Natural killer cell treated with Interleukin-12 subunit alpha and Interleukin-12 subunit beta and Interleukin-15 and Interleukin-18, amount 100 ng/mL, for 72 hours (primary cell): ENCODE measurements at regions not wholly inside any gene's neighbourhood (a gene's known extent, or its start where the extent isn't known, plus 50 kb on each side); places are given as distances from the start of the nearest gene placed in this dataset.

Experiments
- ATAC-seq, 2 donors: fragments of 150-1000 bp; cut with Tn5 transposase in 1 of 2; sonication (Bioruptor Pico), chemical (Tn5 transposase) in 1 of 2; 2 replicates each; pipeline ENCODE4 v1.10.0; 2021
- DNase-seq: peaks from one replicate; pipeline ENCODE4 v3.0.0; 2022; ENCODE audit warnings: low spot score
- H3K27ac Mint-ChIP-seq, 2 donors: 1 replicate in 1 of 2; 2 replicates in 1 of 2; pipeline ENCODE4 v1.8.0; 2022; ENCODE audit warnings: mixed read lengths in 2 of 2, mild to moderate bottlenecking in 1 of 2, moderate library complexity in 1 of 2
- H3K27me3 Mint-ChIP-seq, 2 donors: 1 replicate in 1 of 2; 2 replicates in 1 of 2; pipeline ENCODE4 v1.8.0; 2022; ENCODE audit warnings: mixed read lengths in 2 of 2
- H3K36me3 Mint-ChIP-seq: one replicate; pipeline ENCODE4 v1.8.0; 2022; ENCODE audit warnings: mixed read lengths
- H3K4me1 Mint-ChIP-seq, 2 donors: 1 replicate in 1 of 2; 2 replicates in 1 of 2; pipeline ENCODE4 v1.8.0; 2022; ENCODE audit warnings: low read depth in 2 of 2, mixed read lengths in 2 of 2, mild to moderate bottlenecking in 1 of 2
- H3K4me3 Mint-ChIP-seq: one replicate; pipeline ENCODE4 v1.8.0; 2022; ENCODE audit warnings: mixed read lengths
- H3K9me3 Mint-ChIP-seq: 2 replicates; pipeline ENCODE4 v1.8.0; 2022; ENCODE audit warnings: mixed read lengths

DNA sequence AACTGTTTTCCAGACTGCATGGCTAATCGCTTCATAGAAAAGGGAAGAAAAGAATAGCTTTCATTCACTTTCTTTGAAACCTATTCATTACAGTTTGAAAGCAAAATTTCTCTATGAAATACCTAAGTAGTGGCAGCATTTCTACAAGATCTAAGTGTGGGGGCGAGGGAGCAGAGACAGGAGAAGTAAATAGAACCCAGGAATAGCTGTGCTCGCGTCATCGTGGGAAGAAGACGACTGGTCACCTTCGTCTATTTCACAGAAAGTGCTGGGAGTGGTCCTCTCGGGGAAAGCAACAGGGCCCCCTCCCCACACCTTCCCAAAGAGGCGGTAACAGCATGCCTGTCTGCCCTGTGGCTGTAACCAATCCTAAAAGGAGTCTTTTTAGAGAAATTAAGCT is 169.9 kb upstream of the NOCT start:
- H3K27me3 Mint-ChIP-seq, result peaks cover 8 to 9% of the 10 kb centered on the region in 2 donors
- H3K4me1 Mint-ChIP-seq, result no peaks in the 10 kb centered on the region
- H3K27ac Mint-ChIP-seq, result no peak overlapping the region
- DNase-seq (no peak), ATAC-seq (no peak)
- H3K9me3 Mint-ChIP-seq, result no peaks in the 10 kb centered on the region
- H3K36me3 Mint-ChIP-seq, result no peaks in the 10 kb centered on the region
- no peak overlapping the region for H3K4me3 Mint-ChIP-seq

DNA sequence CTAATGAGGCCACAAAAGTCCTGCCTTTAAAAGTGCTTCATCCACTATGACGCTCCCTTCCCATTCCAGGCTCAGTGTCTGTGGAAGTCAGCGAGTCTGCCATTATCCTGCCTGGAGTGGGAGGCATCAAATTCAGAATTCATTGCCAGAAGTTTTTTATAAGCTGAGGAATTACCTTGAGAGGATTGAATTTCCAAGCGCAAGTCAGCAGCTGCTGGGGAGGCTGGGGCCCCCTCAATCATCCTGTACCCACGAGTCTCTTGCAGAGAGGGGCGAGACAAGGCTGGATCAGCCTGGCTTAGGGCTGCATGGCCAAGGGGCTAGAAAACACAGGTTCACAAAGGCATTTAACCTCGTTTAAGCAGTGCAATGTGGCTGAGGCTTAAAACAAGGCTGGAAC is 170.5 kb upstream of the NOCT start:
- peaks cover 9 to 11% of the 10 kb centered on the region in 2 donors for H3K27me3 Mint-ChIP-seq
- H3K4me1 Mint-ChIP-seq, result no peaks in the 10 kb centered on the region
- H3K27ac Mint-ChIP-seq, result no peak overlapping the region
- DNase-seq (no peak), ATAC-seq (no peak)
- no peak overlapping the region for H3K4me3 Mint-ChIP-seq
- H3K36me3 Mint-ChIP-seq, result no peaks in the 10 kb centered on the region
- no peaks in the 10 kb centered on the region for H3K9me3 Mint-ChIP-seq

DNA sequence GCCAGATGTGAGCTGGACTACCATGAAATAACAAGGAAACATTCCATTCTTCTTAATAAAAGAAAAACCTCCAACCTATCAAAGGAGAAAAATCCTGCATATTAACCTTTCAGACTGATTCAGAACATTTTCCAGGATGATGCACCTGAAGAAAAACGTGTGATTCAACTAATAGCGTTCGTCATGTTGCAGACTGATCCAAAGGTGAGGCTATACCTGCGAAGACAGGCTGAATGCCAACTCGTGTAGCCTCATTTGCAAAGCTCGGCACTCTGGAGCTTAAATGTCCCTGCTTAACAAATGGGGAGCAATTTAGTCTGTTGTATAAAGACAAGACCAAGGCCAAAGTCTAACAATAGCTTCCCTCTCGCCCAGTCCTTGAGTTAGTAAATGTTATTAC is 172.0 kb upstream of the NOCT start:
- no peak for DNase-seq
- Mint-ChIP-seq H3K4me1 (no peaks in the 10 kb centered on the region), H3K36me3 (no peaks in the 10 kb centered on the region), H3K4me3 (no peak overlapping the region), H3K27ac (no peak overlapping the region), H3K9me3 (no peaks in the 10 kb centered on the region), H3K27me3 (peaks cover 9 to 13% of the 10 kb centered on the region in 2 donors)
- ATAC-seq, result no peak

DNA sequence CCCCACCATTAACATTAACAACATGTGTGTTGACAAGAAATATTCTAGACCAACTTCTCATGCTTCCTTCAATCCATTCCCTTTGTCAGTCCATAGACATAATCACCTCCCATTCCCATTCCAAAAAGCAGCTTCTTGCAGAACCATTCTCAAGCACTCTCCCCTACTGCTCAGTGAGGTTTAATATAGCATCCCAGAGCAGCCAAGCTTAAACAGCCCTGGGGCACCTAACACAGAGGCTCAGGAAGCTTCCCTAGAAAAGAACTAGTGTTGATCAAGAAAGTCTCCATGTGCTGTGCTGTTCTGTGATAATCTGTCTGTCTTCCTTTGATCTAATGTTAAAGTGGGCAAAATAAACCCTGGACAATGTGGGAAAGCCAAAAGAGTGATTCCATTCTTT is 174.2 kb upstream of the NOCT start:
- DNase-seq (no peak), ATAC-seq (no peak)
- H3K4me3 Mint-ChIP-seq, result no peak overlapping the region
- peaks cover 5 to 11% of the 10 kb centered on the region in 2 donors for H3K27me3 Mint-ChIP-seq
- H3K36me3 Mint-ChIP-seq, result no peaks in the 10 kb centered on the region
- no peak overlapping the region for H3K27ac Mint-ChIP-seq
- H3K4me1 Mint-ChIP-seq, result no peaks in the 10 kb centered on the region
- no peaks in the 10 kb centered on the region for H3K9me3 Mint-ChIP-seq

DNA sequence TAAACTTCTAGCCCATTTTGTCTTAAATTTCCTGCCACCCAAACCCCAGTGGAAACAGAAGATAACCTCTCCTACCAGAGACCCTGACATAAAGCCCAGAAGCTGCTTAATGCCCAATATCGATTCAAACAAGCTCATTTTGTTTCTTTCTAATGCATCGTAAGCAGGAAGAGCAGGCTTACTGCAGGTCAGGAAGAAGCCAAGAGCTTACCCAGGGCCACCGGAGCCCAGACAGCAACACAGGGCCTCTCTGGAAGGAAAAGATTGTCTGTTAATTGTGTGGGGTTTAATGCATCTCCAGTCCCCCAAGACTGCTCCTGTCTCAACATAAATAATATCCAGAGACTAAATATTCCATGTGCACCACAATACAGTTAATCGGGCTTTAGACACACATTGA is 177.3 kb upstream of the NOCT start:
- Mint-ChIP-seq H3K4me3 (no peak overlapping the region), H3K4me1 (no peaks in the 10 kb centered on the region), H3K27ac (no peak overlapping the region), H3K36me3 (no peaks in the 10 kb centered on the region), H3K9me3 (no peaks in the 10 kb centered on the region), H3K27me3 (peaks cover 10 to 15% of the 10 kb centered on the region in 2 donors)
- no peak for ATAC-seq
- DNase-seq, result no peak

DNA sequence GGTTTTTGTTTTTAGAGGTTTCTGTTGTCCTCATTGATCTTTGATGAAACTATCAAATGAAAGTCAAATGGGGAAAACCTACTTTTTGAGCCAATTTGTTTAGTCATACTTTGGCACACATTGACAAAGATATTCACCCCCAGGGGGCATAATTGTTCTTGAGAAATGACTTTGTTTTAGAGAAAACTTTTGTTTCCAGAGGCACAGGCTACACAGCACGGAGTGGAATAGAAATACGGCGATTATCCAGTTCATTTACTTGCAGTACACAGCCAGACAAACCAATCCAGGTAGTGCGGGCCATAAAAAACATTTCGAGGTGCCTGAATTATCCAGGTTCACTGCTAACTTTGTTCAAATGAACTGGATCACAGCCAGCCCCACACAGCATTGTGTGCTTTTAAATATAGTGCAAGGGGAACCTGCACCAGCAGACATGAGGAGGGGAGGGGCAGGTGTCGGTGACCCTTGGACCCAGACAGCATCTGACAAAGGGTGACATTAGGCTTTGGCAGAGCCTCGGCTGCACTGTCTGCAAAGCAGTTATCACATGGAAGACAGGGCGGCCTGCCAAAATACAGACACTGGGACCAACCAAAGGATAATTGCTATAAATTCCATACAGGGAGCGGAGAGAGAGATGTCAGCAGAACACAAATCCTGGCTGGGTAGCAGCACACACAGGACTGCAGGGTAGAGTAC is 179.6 kb upstream of the NOCT start:
- ATAC-seq, result no peak
- H3K9me3 Mint-ChIP-seq, result no peaks in the 10 kb centered on the region
- H3K27ac Mint-ChIP-seq, result no peak overlapping the region

DNA sequence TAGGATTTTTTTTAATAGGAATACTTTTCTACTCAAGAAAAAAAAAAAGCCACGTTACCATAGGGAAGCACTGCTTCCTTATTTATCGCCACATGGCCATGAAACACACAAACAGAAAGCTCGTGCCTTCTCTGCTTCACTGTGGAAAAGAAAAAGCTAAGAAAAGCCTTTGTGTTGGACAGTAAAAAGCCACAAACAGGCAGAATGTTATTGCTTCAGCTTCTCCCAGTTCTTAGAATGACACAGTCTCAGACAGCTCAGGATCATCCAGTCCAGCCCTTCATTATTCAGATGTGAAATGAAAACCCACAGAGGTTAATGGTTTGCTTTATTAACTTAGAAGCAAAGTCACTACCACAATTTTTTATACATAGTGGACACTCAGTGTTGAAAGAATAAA is 181.6 kb upstream of the NOCT start:
- Mint-ChIP-seq H3K27me3 (peaks cover 7 to 12% of the 10 kb centered on the region in 2 donors), H3K9me3 (no peaks in the 10 kb centered on the region), H3K27ac (no peak overlapping the region), H3K4me3 (no peak overlapping the region), H3K4me1 (no peaks in the 10 kb centered on the region), H3K36me3 (no peaks in the 10 kb centered on the region)
- ATAC-seq (no peak), DNase-seq (no peak)

More for the DNA sequence above, 179.6 kb upstream of the NOCT start:
- no peak overlapping the region for H3K4me3 Mint-ChIP-seq
- no peaks in the 10 kb centered on the region for H3K36me3 Mint-ChIP-seq
- H3K27me3 Mint-ChIP-seq, result peaks cover 12 to 14% of the 10 kb centered on the region in 2 donors
- no peaks in the 10 kb centered on the region for H3K4me1 Mint-ChIP-seq
- no peak for DNase-seq

DNA sequence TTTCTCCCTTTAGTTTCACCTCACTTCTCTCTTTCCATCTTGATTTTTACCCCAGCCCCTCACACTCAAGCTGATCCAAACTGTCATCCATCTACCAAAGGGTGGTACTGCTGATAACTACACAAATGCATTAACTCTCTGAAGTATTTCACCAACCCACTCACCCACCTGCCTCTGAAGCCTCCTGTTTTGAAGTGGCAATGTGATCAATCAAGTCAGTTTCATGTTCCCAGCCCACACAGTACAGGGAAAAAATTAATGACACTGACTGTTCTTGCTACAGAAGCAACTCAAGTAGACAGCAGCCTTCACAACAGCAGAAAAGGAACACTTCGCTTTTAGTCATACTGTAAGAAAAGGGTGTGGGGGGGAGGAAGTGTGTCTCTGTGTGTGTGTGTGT is 183.0 kb upstream of the NOCT start:
- ATAC-seq (no peak), DNase-seq (no peak)
- no peaks in the 10 kb centered on the region for H3K4me1 Mint-ChIP-seq
- H3K36me3 Mint-ChIP-seq, result no peaks in the 10 kb centered on the region
- H3K9me3 Mint-ChIP-seq, result no peaks in the 10 kb centered on the region
- no peak overlapping the region for H3K4me3 Mint-ChIP-seq
- H3K27me3 Mint-ChIP-seq, result peaks cover 7 to 8% of the 10 kb centered on the region in 2 donors
- H3K27ac Mint-ChIP-seq, result no peak overlapping the region

DNA sequence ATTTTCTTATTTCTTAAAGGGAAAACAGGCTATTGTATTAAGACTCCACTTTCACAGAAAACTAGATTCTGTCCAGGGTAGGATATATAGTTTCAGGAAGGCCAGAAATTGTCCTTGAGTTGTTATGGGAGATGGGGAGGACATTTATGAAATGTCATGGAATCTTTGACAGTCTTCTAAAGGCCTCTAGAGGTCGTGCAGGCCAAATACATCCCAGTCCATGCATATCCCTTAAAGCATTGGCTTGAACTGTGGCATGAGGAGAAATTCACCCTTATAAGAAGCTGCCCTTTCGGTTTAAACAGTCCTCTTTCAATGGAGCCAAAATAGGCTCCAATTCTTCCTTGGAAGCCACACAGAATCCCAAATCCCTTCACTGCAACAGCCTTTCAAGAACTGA is 183.6 kb upstream of the NOCT start:
- Mint-ChIP-seq H3K4me1 (no peaks in the 10 kb centered on the region), H3K36me3 (no peaks in the 10 kb centered on the region), H3K9me3 (no peaks in the 10 kb centered on the region), H3K4me3 (no peak overlapping the region), H3K27ac (no peak overlapping the region), H3K27me3 (peaks cover 6% of the 10 kb centered on the region in 2 donors)
- ATAC-seq (no peak), DNase-seq (no peak)

DNA sequence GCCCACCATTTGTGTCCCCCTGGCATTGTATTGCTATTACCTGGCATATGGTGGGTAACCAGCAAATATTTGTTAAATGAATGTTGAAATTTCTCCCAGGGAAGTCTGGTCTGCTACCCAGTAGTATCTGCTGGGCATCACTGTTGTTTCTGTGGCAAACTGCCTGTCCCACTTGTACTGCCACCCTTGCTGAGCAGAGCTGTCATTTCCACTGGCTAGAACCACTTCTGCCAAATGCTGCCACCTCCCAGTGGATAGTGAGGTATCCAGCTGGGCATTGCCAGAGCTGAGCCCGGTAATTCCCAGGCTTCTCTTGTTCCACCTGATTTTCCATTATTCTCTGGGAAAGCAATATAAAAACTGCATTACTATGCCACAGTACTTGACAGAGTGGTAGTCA is 186.7 kb upstream of the NOCT start:
- no peaks in the 10 kb centered on the region for H3K4me1 Mint-ChIP-seq
- ATAC-seq (no peak), DNase-seq (no peak)
- H3K27ac Mint-ChIP-seq, result no peak overlapping the region
- H3K27me3 Mint-ChIP-seq, result peaks cover 6% of the 10 kb centered on the region in 2 donors
- no peak overlapping the region for H3K4me3 Mint-ChIP-seq
- no peaks in the 10 kb centered on the region for H3K9me3 Mint-ChIP-seq
- H3K36me3 Mint-ChIP-seq, result no peaks in the 10 kb centered on the region

DNA sequence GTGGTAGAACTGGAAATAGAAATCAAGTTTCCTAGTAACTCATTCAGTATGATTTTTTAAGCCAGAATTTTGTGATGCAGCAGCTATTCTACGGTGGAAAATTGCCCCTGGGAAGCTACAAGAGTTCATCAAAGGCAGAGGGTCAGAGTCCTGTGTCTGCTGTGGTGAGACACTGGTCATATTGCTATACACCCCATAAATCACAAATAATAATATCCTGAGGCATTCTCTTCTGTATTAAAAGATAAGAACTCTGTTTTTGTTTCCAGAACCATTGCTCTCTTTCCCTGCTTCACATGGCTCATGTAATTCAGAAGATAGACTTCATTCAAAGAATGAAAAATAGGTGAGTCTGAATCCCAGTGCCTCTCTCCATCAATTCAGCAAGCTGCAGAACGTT is 188.8 kb upstream of the NOCT start:
- Mint-ChIP-seq H3K27me3 (no peaks in the 10 kb centered on the region), H3K4me1 (no peaks in the 10 kb centered on the region), H3K36me3 (no peaks in the 10 kb centered on the region), H3K27ac (no peak overlapping the region), H3K4me3 (no peak overlapping the region), H3K9me3 (no peaks in the 10 kb centered on the region)
- ATAC-seq (no peak), DNase-seq (no peak)

DNA sequence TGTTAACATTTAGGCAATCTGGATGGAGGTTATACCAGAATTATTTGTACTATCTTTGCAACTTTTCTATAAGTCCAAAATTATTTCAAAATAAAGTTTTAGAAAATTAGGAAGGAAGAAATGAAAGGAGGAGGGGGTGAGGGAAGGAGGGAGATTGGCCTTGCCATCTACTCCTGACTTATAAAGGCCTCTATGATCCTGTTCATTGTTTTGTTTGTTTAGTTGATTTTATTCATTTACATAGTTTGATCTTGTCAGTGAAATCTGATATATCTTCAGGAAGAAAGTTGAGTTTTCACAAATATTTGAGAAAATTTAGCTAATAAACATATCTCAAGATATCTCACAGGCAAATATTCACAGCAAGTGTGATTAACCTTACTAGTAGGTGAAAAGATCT is 189.3 kb upstream of the NOCT start:
- H3K36me3 Mint-ChIP-seq, result no peaks in the 10 kb centered on the region
- H3K4me1 Mint-ChIP-seq, result no peaks in the 10 kb centered on the region
- H3K27ac Mint-ChIP-seq, result no peak overlapping the region
- no peaks in the 10 kb centered on the region for H3K27me3 Mint-ChIP-seq
- no peaks in the 10 kb centered on the region for H3K9me3 Mint-ChIP-seq
- no peak for DNase-seq
- no peak overlapping the region for H3K4me3 Mint-ChIP-seq
- ATAC-seq, result no peak

DNA sequence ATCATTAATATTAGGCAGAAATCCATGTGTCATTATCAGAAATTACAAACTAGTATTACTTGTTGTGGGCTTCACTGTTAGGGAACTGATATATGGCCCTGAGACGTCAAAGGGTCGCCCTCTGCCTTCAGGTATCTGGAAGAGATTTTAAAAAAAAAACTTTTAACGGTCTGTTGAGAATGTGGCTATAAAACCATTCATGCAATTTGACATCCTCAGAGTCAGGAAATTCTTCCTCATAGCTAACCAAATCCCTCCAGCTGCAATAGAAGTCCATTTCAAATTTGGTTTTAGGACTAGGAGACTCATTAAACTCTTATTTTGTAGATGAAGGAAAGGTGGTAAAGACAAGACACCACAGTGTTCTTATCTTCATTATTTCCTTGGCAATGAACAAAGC is 194.2 kb upstream of the NOCT start:
- no peak overlapping the region for H3K27ac Mint-ChIP-seq
- no peaks in the 10 kb centered on the region for H3K9me3 Mint-ChIP-seq
- no peaks in the 10 kb centered on the region for H3K4me1 Mint-ChIP-seq
- H3K4me3 Mint-ChIP-seq, result no peak overlapping the region
- H3K27me3 Mint-ChIP-seq, result peaks cover 0 to 5% of the 10 kb centered on the region in 2 donors
- no peak for DNase-seq
- no peaks in the 10 kb centered on the region for H3K36me3 Mint-ChIP-seq
- ATAC-seq, result no peak

DNA sequence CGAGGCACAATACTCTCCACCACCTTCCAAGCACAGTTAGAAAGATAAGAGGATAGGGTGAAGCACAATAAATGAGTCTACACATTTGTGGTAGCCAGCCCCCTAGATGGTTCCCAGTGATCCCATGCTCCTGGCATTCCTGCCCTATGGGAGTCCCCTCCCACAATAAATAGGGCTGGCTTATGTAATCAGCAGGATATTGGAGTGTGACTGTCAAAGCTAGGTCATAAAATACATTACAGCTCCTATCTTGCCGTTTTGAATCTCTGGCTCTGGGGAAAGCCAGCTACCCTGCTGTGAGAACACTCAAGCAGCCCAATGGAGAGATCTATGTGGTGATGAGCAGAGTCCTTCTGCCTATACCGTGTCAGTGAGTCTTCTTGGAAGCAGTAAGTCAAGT is 198.7 kb upstream of the NOCT start:
- peaks cover 0 to 5% of the 10 kb centered on the region in 2 donors for H3K27me3 Mint-ChIP-seq
- no peak overlapping the region for H3K4me3 Mint-ChIP-seq
- DNase-seq, result no peak
- H3K27ac Mint-ChIP-seq, result no peak overlapping the region
- ATAC-seq, result no peak
- no peaks in the 10 kb centered on the region for H3K36me3 Mint-ChIP-seq
- no peaks in the 10 kb centered on the region for H3K9me3 Mint-ChIP-seq
- H3K4me1 Mint-ChIP-seq, result no peaks in the 10 kb centered on the region

DNA sequence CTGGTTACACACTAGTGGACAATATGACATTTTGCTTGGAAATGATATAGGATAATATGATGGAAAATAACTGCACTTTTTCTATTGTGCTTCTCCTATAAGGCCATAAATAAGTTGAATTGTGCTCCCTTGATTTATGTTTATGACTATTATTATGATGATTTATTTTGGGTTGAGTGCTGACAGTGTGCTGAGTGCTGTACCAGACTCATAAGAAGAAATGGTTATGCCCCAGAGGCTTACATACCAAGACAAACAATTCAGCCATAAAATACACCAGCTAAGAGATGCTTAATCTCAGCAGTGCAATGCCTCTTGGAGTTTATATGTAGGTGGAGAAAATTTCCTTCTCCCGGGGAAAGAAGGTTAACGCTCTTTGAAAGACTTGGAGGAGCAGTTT is 199.8 kb upstream of the NOCT start:
- no peaks in the 10 kb centered on the region for H3K36me3 Mint-ChIP-seq
- H3K4me1 Mint-ChIP-seq, result no peaks in the 10 kb centered on the region
- no peak overlapping the region for H3K4me3 Mint-ChIP-seq

More for the DNA sequence above, 199.8 kb upstream of the NOCT start:
- ATAC-seq (no peak), DNase-seq (no peak)
- Mint-ChIP-seq H3K9me3 (no peaks in the 10 kb centered on the region), H3K27ac (no peak overlapping the region), H3K27me3 (peaks cover 2 to 5% of the 10 kb centered on the region in 2 donors)
